Natural killer cell (primary cell): ENCODE measurements at regions not wholly inside any gene's neighbourhood (a gene's known extent, or its start where the extent isn't known, plus 50 kb on each side); places are given as distances from the start of the nearest gene placed in this dataset.
"Not testable (repeated sequence)": the region's sequence is repeated elsewhere in the genome, so short reads cannot be mapped to it uniquely, and the experiment has no call there.

Experiments
- ATAC-seq, 3 donors: fragments of 150-1000 bp in 2 of 3; fragments of 200-7000 bp in 1 of 3; cut with Tn5 transposase; 1 replicate in 1 of 3; 2 replicates in 2 of 3; pipeline ENCODE4 v1.10.0; 2021; ENCODE audit warnings: mild to moderate bottlenecking in 2 of 3, moderate library complexity in 2 of 3
- DNase-seq, 2 donors: peaks; one replicate each; pipeline versions ENCODE4 v3.0.0 to v3.0.0-alpha.2; 2013 to 2021; ENCODE audit warnings: mixed read lengths in 1 of 2
- H3K27ac ChIP-seq: one replicate; pipeline ENCODE4 v1.5.1; 2013; ENCODE audit warnings: mild to moderate bottlenecking, low read length
- H3K27me3 ChIP-seq: one replicate; pipeline ENCODE4 v1.6.1; 2013; ENCODE audit warnings: low read length; ENCODE audit not compliant: control insufficient read depth, insufficient read depth
- H3K36me3 ChIP-seq: one replicate; pipeline ENCODE4 v1.6.1; 2013; ENCODE audit warnings: low read length; ENCODE audit not compliant: control insufficient read depth, insufficient read depth
- H3K4me1 ChIP-seq: one replicate; pipeline ENCODE4 v1.6.1; 2013; ENCODE audit warnings: low read length; ENCODE audit not compliant: control insufficient read depth, insufficient read depth
- H3K4me3 ChIP-seq: one replicate; pipeline ENCODE4 v1.5.1; 2013; ENCODE audit warnings: low read length
- H3K9me3 ChIP-seq: one replicate; pipeline ENCODE4 v1.6.1; 2013; ENCODE audit warnings: low read length; ENCODE audit not compliant: control insufficient read depth, insufficient read depth
- H3K27ac Mint-ChIP-seq, 2 donors: one replicate each; pipeline ENCODE4 v1.8.0; 2022; ENCODE audit warnings: mild to moderate bottlenecking in 2 of 2, mixed read lengths in 2 of 2, moderate library complexity in 1 of 2
- H3K27me3 Mint-ChIP-seq, 2 donors: one replicate each; pipeline ENCODE4 v1.8.0; 2022; ENCODE audit warnings: low read depth in 2 of 2, mixed read lengths in 2 of 2
- H3K36me3 Mint-ChIP-seq: one replicate; pipeline ENCODE4 v1.8.0; 2022; ENCODE audit warnings: mixed read lengths
- H3K4me1 Mint-ChIP-seq, 2 donors: one replicate each; pipeline ENCODE4 v1.8.0; 2022; ENCODE audit warnings: mixed read lengths in 2 of 2
- H3K4me3 Mint-ChIP-seq: one replicate; pipeline ENCODE4 v1.8.0; 2022; ENCODE audit warnings: mild to moderate bottlenecking, moderate library complexity, mixed read lengths
- H3K9me3 Mint-ChIP-seq, 2 donors: one replicate each; pipeline ENCODE4 v1.8.0; 2022; ENCODE audit warnings: mixed read lengths in 2 of 2
- CTCF ChIP-seq: fragments of 200-600 bp; IDR thresholded peaks from one replicate; pipeline ENCODE4 v1.8.0; 2022; ENCODE audit warnings: antibody characterized with exemption
- WGBS: methylation state at CpG from one replicate; pipeline ENCODE4 v1.1.7; 2013; ENCODE audit warnings: missing lambda C conversion rate; ENCODE audit not compliant: insufficient coverage; 5-methylcytosine and 5-hydroxymethylcytosine counted together
- intact Hi-C: fragments of 100-400 bp; cut with micrococcal nuclease; formaldehyde crosslinking; loops from one replicate; pipeline ENCODE4 v1.14.2; 2022

GRCh38 chr3:189375532-189375931 is 203.8 kb downstream of the TPRG1 start:
- intact Hi-C loops: no loop called here
- Histone ChIP-seq H3K27me3 (no peaks in the 10 kb centered on the region), H3K27ac (no peak overlapping the region), H3K9me3 (no peaks in the 10 kb centered on the region), H3K36me3 (no peaks in the 10 kb centered on the region), H3K4me1 (no peaks in the 10 kb centered on the region), H3K4me3 (no peak overlapping the region)
- Mint-ChIP-seq H3K9me3 (peaks cover 0 to 3% of the 10 kb centered on the region in 2 donors), H3K27ac (no peak overlapping the region), H3K4me1 (no peaks in the 10 kb centered on the region), H3K27me3 (peaks cover 0 to 6% of the 10 kb centered on the region in 2 donors), H3K36me3 (no peaks in the 10 kb centered on the region), H3K4me3 (no peak overlapping the region)
- DNase-seq: no peak
- 98% methylated on average over 2 of the region's 2 CpGs for WGBS
- no peak for ATAC-seq
- TF ChIP-seq CTCF: no peak

GRCh38 chr3:189383630-189384029 is 211.9 kb downstream of the TPRG1 start:
- intact Hi-C loops: no loop called here
- Histone ChIP-seq H3K36me3 (no peaks in the 10 kb centered on the region), H3K27ac (no peak overlapping the region), H3K9me3 (no peaks in the 10 kb centered on the region), H3K27me3 (no peaks in the 10 kb centered on the region), H3K4me3 (no peak overlapping the region), H3K4me1 (no peaks in the 10 kb centered on the region)
- no peaks in the 10 kb centered on the region for H3K36me3 Mint-ChIP-seq
- ATAC-seq (no peak), DNase-seq (no peak)
- TF ChIP-seq CTCF: no peak
- no peaks in the 10 kb centered on the region for H3K4me1 Mint-ChIP-seq
- H3K4me3 Mint-ChIP-seq: no peak overlapping the region
- H3K27me3 Mint-ChIP-seq: peaks cover 0 to 2% of the 10 kb centered on the region in 2 donors
- peaks cover 0 to 9% of the 10 kb centered on the region in 2 donors for H3K9me3 Mint-ChIP-seq
- H3K27ac Mint-ChIP-seq: no peak overlapping the region
- 90% methylated on average over 1 of the region's 1 CpG for WGBS

- no CpG with 5 or more reads among the region's 1 CpG for WGBS
- H3K36me3 ChIP-seq, H3K4me3 Mint-ChIP-seq, intact Hi-C loops, H3K9me3 Mint-ChIP-seq, H3K27me3 ChIP-seq, H3K27ac ChIP-seq, H3K4me1 Mint-ChIP-seq, H3K27ac Mint-ChIP-seq, ATAC-seq, H3K27me3 Mint-ChIP-seq, H3K4me3 ChIP-seq, DNase-seq, H3K36me3 Mint-ChIP-seq, H3K4me1 ChIP-seq, H3K9me3 ChIP-seq: not testable (repeated sequence)
Observed at GRCh38 chr3:189385880-189386279, 214.1 kb downstream of the TPRG1 start.

- no peak for TF ChIP-seq CTCF
- Histone ChIP-seq H3K36me3 (no peaks in the 10 kb centered on the region), H3K4me1 (no peaks in the 10 kb centered on the region), H3K27me3 (no peaks in the 10 kb centered on the region), H3K9me3 (no peaks in the 10 kb centered on the region), H3K4me3 (no peak overlapping the region), H3K27ac (no peak overlapping the region)
- no peak for ATAC-seq
- Mint-ChIP-seq H3K36me3 (no peaks in the 10 kb centered on the region), H3K27me3 (peaks cover 0 to 2% of the 10 kb centered on the region in 2 donors), H3K4me1 (no peaks in the 10 kb centered on the region), H3K4me3 (no peak overlapping the region), H3K9me3 (peaks cover 0 to 4% of the 10 kb centered on the region in 2 donors), H3K27ac (no peak overlapping the region)
- 100% methylated on average over 1 of the region's 3 CpGs for WGBS
- DNase-seq: no peak
- intact Hi-C loops: no loop called here
Observed at GRCh38 chr3:189386739-189387138, 215.0 kb downstream of the TPRG1 start.
